GM19372 (cell line): ENCODE measurements at regions not wholly inside any gene's neighbourhood (a gene's known extent, or its start where the extent isn't known, plus 50 kb on each side); places are given as distances from the start of the nearest gene placed in this dataset.

Experiments
- ATAC-seq: cut with Tn5 transposase; IDR thresholded peaks from one replicate; pipeline ENCODE4 v1.9.1; 2021; ENCODE audit warnings: mild to moderate bottlenecking, low read depth, moderate library complexity; ENCODE audit not compliant: unreplicated experiment

- ATAC-seq, result no peak
Observed at GRCh38 chr9:20137425-20137824, 348.6 kb upstream of the SLC24A2 start.

GRCh38 chr9:20135119-20135697, 346.4 kb upstream of the SLC24A2 start:
- no peak for ATAC-seq

- no peak for ATAC-seq
Observed at GRCh38 chr9:20125727-20126126, 336.9 kb upstream of the SLC24A2 start.

- no peak for ATAC-seq
Observed at GRCh38 chr9:20119566-20119965, 330.7 kb upstream of the SLC24A2 start.

GRCh38 chr9:20117986-20118385, 329.1 kb upstream of the SLC24A2 start:
- ATAC-seq, result no peak

- ATAC-seq, result no peak
Observed at GRCh38 chr9:20117482-20117881, 328.6 kb upstream of the SLC24A2 start.

GRCh38 chr9:20114974-20115373, 326.1 kb upstream of the SLC24A2 start:
- no peak for ATAC-seq

- no peak for ATAC-seq
Observed at GRCh38 chr9:20112205-20112783, 323.5 kb upstream of the SLC24A2 start.

GRCh38 chr9:20111173-20111843, 322.5 kb upstream of the SLC24A2 start:
- no peak for ATAC-seq

GRCh38 chr9:20095430-20096092, 306.7 kb upstream of the SLC24A2 start:
- no peak for ATAC-seq

GRCh38 chr9:20092561-20092960, 303.7 kb upstream of the SLC24A2 start:
- ATAC-seq, result no peak

GRCh38 chr9:20087481-20087880, 298.6 kb upstream of the SLC24A2 start:
- no peak for ATAC-seq

- ATAC-seq, result no peak
Observed at GRCh38 chr9:20085842-20086241, 297.0 kb upstream of the SLC24A2 start.

- no peak for ATAC-seq
Observed at GRCh38 chr9:20084125-20084524, 295.3 kb upstream of the SLC24A2 start.

- ATAC-seq, result no peak
Observed at GRCh38 chr9:20083390-20083789, 294.6 kb upstream of the SLC24A2 start.

GRCh38 chr9:20082831-20083230, 294.0 kb upstream of the SLC24A2 start:
- no peak for ATAC-seq

- no peak for ATAC-seq
Observed at GRCh38 chr9:20082406-20082805, 293.6 kb upstream of the SLC24A2 start.

GRCh38 chr9:20078246-20078645, 289.4 kb upstream of the SLC24A2 start:
- ATAC-seq, result no peak

GRCh38 chr9:20074291-20074690, 285.5 kb upstream of the SLC24A2 start:
- ATAC-seq, result no peak

GRCh38 chr9:20070336-20070735, 281.5 kb upstream of the SLC24A2 start:
- ATAC-seq, result no peak

GRCh38 chr9:20065796-20066700, 277.2 kb upstream of the SLC24A2 start:
- ATAC-seq, result no peak
